GM19099 (cell line): ENCODE measurements at regions not wholly inside any gene's neighbourhood (a gene's known extent, or its start where the extent isn't known, plus 50 kb on each side); places are given as distances from the start of the nearest gene placed in this dataset.

Experiments used
- POLR2A ChIP-seq: IDR thresholded peaks from 3 replicates; pipeline ENCODE4 v1.6.1; 2011; ENCODE audit warnings: low read depth; ENCODE audit not compliant: insufficient read length; ENCODE audit errors: extremely low read depth

GRCh38 chr20:41978246-41978790 is 360.1 kb upstream of the CHD6 start:
- no peak for TF ChIP-seq POLR2A

- TF ChIP-seq POLR2A, result no peak
These were observed 351.5 kb upstream of the CHD6 start for GRCh38 chr20:41969656-41970055.

GRCh38 chr20:41960166-41960565 is 342.0 kb upstream of the CHD6 start:
- no peak for TF ChIP-seq POLR2A

GRCh38 chr20:41958391-41958790 is 340.2 kb upstream of the CHD6 start:
- no peak for TF ChIP-seq POLR2A

- TF ChIP-seq POLR2A, result no peak
These were observed 338.3 kb upstream of the CHD6 start for GRCh38 chr20:41956338-41957074.

- no peak for TF ChIP-seq POLR2A
These were observed 334.0 kb upstream of the CHD6 start for GRCh38 chr20:41952166-41952565.

- TF ChIP-seq POLR2A, result no peak
These were observed 333.4 kb upstream of the CHD6 start for GRCh38 chr20:41951615-41952014.

- no peak for TF ChIP-seq POLR2A
These were observed 321.5 kb upstream of the CHD6 start for GRCh38 chr20:41939659-41940058.

GRCh38 chr20:41938353-41938752 is 320.2 kb upstream of the CHD6 start:
- no peak for TF ChIP-seq POLR2A

- no peak for TF ChIP-seq POLR2A
These were observed 317.1 kb upstream of the CHD6 start for GRCh38 chr20:41935259-41935791.

GRCh38 chr20:41932431-41932830 is 314.3 kb upstream of the CHD6 start:
- TF ChIP-seq POLR2A, result no peak

GRCh38 chr20:41927655-41928054 is 309.5 kb upstream of the CHD6 start:
- no peak for TF ChIP-seq POLR2A

GRCh38 chr20:41927189-41927588 is 309.0 kb upstream of the CHD6 start:
- TF ChIP-seq POLR2A, result no peak

GRCh38 chr20:41925476-41925875 is 307.3 kb upstream of the CHD6 start:
- no peak for TF ChIP-seq POLR2A

GRCh38 chr20:41923624-41924023 is 305.4 kb upstream of the CHD6 start:
- TF ChIP-seq POLR2A, result no peak

- no peak for TF ChIP-seq POLR2A
These were observed 295.0 kb upstream of the CHD6 start for GRCh38 chr20:41913146-41913545.
